ENCODE measurements at regions not wholly inside any gene's neighbourhood (a gene's known extent, or its start where the extent isn't known, plus 50 kb on each side); places are given as distances from the start of the nearest gene placed in this dataset.

- no peak for DNase-seq (ENCODE audit: low spot score)
- intact Hi-C loops (cut with DNase I) = no loop called here
These were observed 72.2 kb downstream of the PITPNM2 start for GRCh38 chr12:123078531-123079155.

- intact Hi-C loops (cut with DNase I) = no loop called here
- DNase-seq (ENCODE audit: low spot score) = no peak
These were observed 72.8 kb downstream of the PITPNM2 start for GRCh38 chr12:123078120-123078465.

GRCh38 chr12:123077298-123078119, 73.4 kb downstream of the PITPNM2 start:
- DNase-seq (ENCODE audit: low spot score) = no peak
- intact Hi-C loops (cut with DNase I) = no loop called here

GRCh38 chr12:123076604-123077297, 74.1 kb downstream of the PITPNM2 start:
- intact Hi-C loops (cut with DNase I) = no loop called here
- DNase-seq (ENCODE audit: low spot score) = no peak

GRCh38 chr12:123075646-123076171, 75.2 kb downstream of the PITPNM2 start:
- intact Hi-C loops (cut with DNase I) = no loop called here
- DNase-seq (ENCODE audit: low spot score) = no peak

- DNase-seq (ENCODE audit: low spot score) = no peak
- intact Hi-C loops (cut with DNase I) = no loop called here
These were observed 75.7 kb downstream of the PITPNM2 start for GRCh38 chr12:123075087-123075645.

GRCh38 chr12:123073962-123074801, 76.7 kb downstream of the PITPNM2 start:
- intact Hi-C loops (cut with DNase I) = no loop called here
- no peak for DNase-seq (ENCODE audit: low spot score)

GRCh38 chr12:123073292-123073691, 77.6 kb downstream of the PITPNM2 start:
- no peak for DNase-seq (ENCODE audit: low spot score)
- intact Hi-C loops (cut with DNase I) = no loop called here

- intact Hi-C loops (cut with DNase I) = no loop called here
- no peak for DNase-seq (ENCODE audit: low spot score)
These were observed 79.0 kb downstream of the PITPNM2 start for GRCh38 chr12:123071857-123072256.

GRCh38 chr12:123071099-123071800, 79.6 kb downstream of the PITPNM2 start:
- intact Hi-C loops (cut with DNase I) = no loop called here
- DNase-seq (ENCODE audit: low spot score) = peak; percentile 84

- DNase-seq (ENCODE audit: low spot score) = no peak
- intact Hi-C loops (cut with DNase I) = no loop called here
These were observed 80.4 kb downstream of the PITPNM2 start for GRCh38 chr12:123070267-123071081.

GRCh38 chr12:123069436-123070266, 81.2 kb downstream of the PITPNM2 start:
- intact Hi-C loops (cut with DNase I) = no loop called here
- DNase-seq (ENCODE audit: low spot score) = no peak

- DNase-seq (ENCODE audit: low spot score) = no peak
- intact Hi-C loops (cut with DNase I) = no loop called here
These were observed 83.2 kb downstream of the PITPNM2 start for GRCh38 chr12:123067654-123068053.

GRCh38 chr12:123066384-123066710, 84.5 kb downstream of the PITPNM2 start:
- intact Hi-C loops (cut with DNase I) = no loop called here
- no peak for DNase-seq (ENCODE audit: low spot score)

GRCh38 chr12:123065676-123066383, 85.1 kb downstream of the PITPNM2 start:
- intact Hi-C loops (cut with DNase I) = no loop called here
- DNase-seq (ENCODE audit: low spot score) = no peak

- DNase-seq (ENCODE audit: low spot score) = no peak
- intact Hi-C loops (cut with DNase I) = no loop called here
These were observed 84.6 kb downstream of the ARL6IP4 start for GRCh38 chr12:123064885-123065619.

Measured in posterior vena cava (tissue), 2 donors.